Tibial nerve (tissue), 3 donors: ENCODE measurements at regions not wholly inside any gene's neighbourhood (a gene's known extent, or its start where the extent isn't known, plus 50 kb on each side); places are given as distances from the start of the nearest gene placed in this dataset.

Experiments
- CTCF ChIP-seq, 5 experiments: fragments of 200-600 bp in 3 of 5; fragments of 450-650 bp in 2 of 5; sonication (generic) in 3 of 5; IDR thresholded peaks; one replicate each; pipeline ENCODE4 v1.5.1; 2016 to 2019; ENCODE audit warnings: antibody characterized with exemption in 5 of 5, mild to moderate bottlenecking in 3 of 5, moderate library complexity in 2 of 5
- POLR2A ChIP-seq, 2 donors: fragments of 450-650 bp; IDR thresholded peaks; one replicate each; pipeline ENCODE4 v1.6.1; 2017; ENCODE audit warnings: antibody characterized with exemption in 2 of 2, mild to moderate bottlenecking in 2 of 2, moderate library complexity in 2 of 2

- TF ChIP-seq CTCF (IDR thresholded peaks at IDR 0.05) (no peak), POLR2A (IDR thresholded peaks at IDR 0.05) (no peak)
Measured at GRCh38 chr1:172936088-172936645, 114.6 kb downstream of the TNFSF18 start.
